IMR-90 (cell line): ENCODE measurements at regions not wholly inside any gene's neighbourhood (a gene's known extent, or its start where the extent isn't known, plus 50 kb on each side); places are given as distances from the start of the nearest gene placed in this dataset.
"Not testable (repeated sequence)": the region's sequence is repeated elsewhere in the genome, so short reads cannot be mapped to it uniquely, and the experiment has no call there.

ENCODE experiments used
- ATAC-seq: fragments of 200-7000 bp; cut with Tn5 transposase; 2 replicates; pipeline ENCODE4 v1.9.1; 2020; ENCODE audit warnings: low read depth, mild to moderate bottlenecking, moderate library complexity
- BruUV-seq: library from RNA; stranded (reverse); fragments of 400-500 nt; replicated peaks from 2 replicates; lab custom pipeline; 2021; lab: Mats Ljungman, UMichigan
- CTCF ChIA-PET: fragments of 300-600 bp; formaldehyde crosslinking; extraction: SDS; loops from one replicate; lab custom pipeline; 2021; ENCODE audit warnings: antibody characterized with exemption; lab: Yijun Ruan, JAX
- POLR2A ChIA-PET: fragments of 300-600 bp; sonication (Branson Sonifier 250); formaldehyde crosslinking; loops from one replicate; lab custom pipeline; 2022; ENCODE audit warnings: antibody characterized with exemption; ENCODE audit not compliant: unreplicated experiment; lab: Charles Lee
- DNase-seq: peaks from one replicate; pipeline ENCODE4 v3.0.0; 2013
- H2AFZ ChIP-seq: replicated peaks from 2 replicates; pipeline ENCODE3; 2013; ENCODE audit warnings: low read length, mild to moderate bottlenecking; ENCODE audit not compliant: poor library complexity
- H2AK5ac ChIP-seq: 2 replicates; pipeline ENCODE4 v1.6.1; 2013; ENCODE audit warnings: low read depth, low read length, inconsistent platforms
- H2AK9ac ChIP-seq: replicated peaks from 2 replicates; pipeline ENCODE3; 2013; ENCODE audit warnings: mild to moderate bottlenecking, low read depth, low read length, moderate library complexity; ENCODE audit not compliant: poor library complexity
- H2BK120ac ChIP-seq: 2 replicates; pipeline ENCODE4 v1.6.1; 2013; ENCODE audit warnings: low read depth, low read length, inconsistent platforms
- H2BK15ac ChIP-seq: 3 replicates; pipeline ENCODE4 v1.6.1; 2013; ENCODE audit warnings: low read depth, low read length, inconsistent platforms
- H2BK20ac ChIP-seq: 2 replicates; pipeline ENCODE4 v1.6.1; 2013; ENCODE audit warnings: low read depth, mild to moderate bottlenecking, inconsistent platforms, low read length, moderate library complexity
- H2BK5ac ChIP-seq: 2 replicates; pipeline ENCODE4 v1.6.1; 2013; ENCODE audit warnings: mild to moderate bottlenecking, low read depth, low read length, inconsistent platforms; ENCODE audit not compliant: poor library complexity, severe bottlenecking
- H3K14ac ChIP-seq: replicated peaks from 2 replicates; pipeline ENCODE4 v1.6.1; 2013; ENCODE audit warnings: low read depth, low read length, inconsistent platforms
- H3K18ac ChIP-seq: 2 replicates; pipeline ENCODE4 v1.6.1; 2013; ENCODE audit warnings: low read depth, low read length, control low read depth
- H3K23ac ChIP-seq: 2 replicates; pipeline ENCODE4 v1.6.1; 2013; ENCODE audit warnings: low read depth, low read length, inconsistent platforms
- H3K27ac ChIP-seq: 2 replicates; pipeline ENCODE4 v1.5.1; 2013; ENCODE audit warnings: mild to moderate bottlenecking, control low read depth, low read length; ENCODE audit not compliant: insufficient read depth
- H3K27me3 ChIP-seq: 2 replicates; pipeline ENCODE4 v1.6.1; 2013; ENCODE audit warnings: low read length; ENCODE audit not compliant: control insufficient read depth, insufficient read depth
- H3K36me3 ChIP-seq: 2 replicates; pipeline ENCODE4 v1.6.1; 2013; ENCODE audit warnings: low read length, mixed read lengths; ENCODE audit not compliant: control insufficient read depth, insufficient read depth
- H3K4ac ChIP-seq: 2 replicates; pipeline ENCODE4 v1.6.1; 2013; ENCODE audit warnings: low read depth, low read length, inconsistent platforms
- H3K4me1 ChIP-seq: 2 replicates; pipeline ENCODE4 v1.6.1; 2013; ENCODE audit warnings: low read length, mixed read lengths; ENCODE audit not compliant: control insufficient read depth, insufficient read depth
- H3K4me2 ChIP-seq: 2 replicates; pipeline ENCODE4 v1.6.1; 2013; ENCODE audit warnings: low read depth, mild to moderate bottlenecking, control low read depth, low read length, moderate library complexity
- H3K4me3 ChIP-seq: 2 replicates; pipeline ENCODE4 v1.5.1; 2013; ENCODE audit warnings: low read depth, mild to moderate bottlenecking, control low read depth, low read length, moderate library complexity; ENCODE audit not compliant: insufficient read depth
- H3K56ac ChIP-seq: 2 replicates; pipeline ENCODE4 v1.6.1; 2013; ENCODE audit warnings: low read length, inconsistent platforms; ENCODE audit not compliant: insufficient read depth; ENCODE audit errors: extremely low read depth
- H3K79me1 ChIP-seq, 2 experiments: 2 replicates each; pipeline ENCODE4 v1.6.1; 2013; ENCODE audit warnings: low read length in 2 of 2, inconsistent platforms in 1 of 2, low read depth in 1 of 2
- H3K9ac ChIP-seq: 2 replicates; pipeline ENCODE4 v1.6.1; 2013; ENCODE audit warnings: low read depth, low read length, control low read depth
- H3K9me1 ChIP-seq: 2 replicates; pipeline ENCODE4 v1.6.1; 2013; ENCODE audit warnings: low read length, inconsistent platforms; ENCODE audit not compliant: insufficient read depth
- H3K9me3 ChIP-seq: 2 replicates; pipeline ENCODE4 v1.6.1; 2013; ENCODE audit warnings: low read length; ENCODE audit not compliant: control insufficient read depth, insufficient read depth
- H4K20me1 ChIP-seq: 2 replicates; pipeline ENCODE4 v1.6.1; 2013; ENCODE audit warnings: low read length, inconsistent platforms; ENCODE audit not compliant: insufficient read depth
- H4K5ac ChIP-seq: 2 replicates; pipeline ENCODE4 v1.6.1; 2013; ENCODE audit warnings: mild to moderate bottlenecking, low read depth, low read length, control low read depth
- H4K8ac ChIP-seq, 2 experiments: 2 replicates each; pipeline ENCODE4 v1.6.1; 2013; ENCODE audit warnings: low read depth in 2 of 2, low read length in 2 of 2, control low read depth in 1 of 2, inconsistent platforms in 1 of 2
- H4K91ac ChIP-seq: 2 replicates; pipeline ENCODE4 v1.6.1; 2013; ENCODE audit warnings: low read depth, low read length, inconsistent platforms; ENCODE audit not compliant: insufficient read depth
- dilution Hi-C: fragments of 300-500 bp; cut with HindIII; formaldehyde crosslinking; loops from one replicate; pipeline ENCODE4 v1.14.3; 2018; ENCODE audit warnings: low sequenced_read_pairs; ENCODE audit not compliant: unreplicated experiment
- in situ Hi-C: fragments of 300-500 bp; cut with MboI; formaldehyde crosslinking; loops from 3 replicates; pipeline ENCODE4 v1.14.3; 2019; ENCODE audit warnings: low sequenced_read_pairs, inconsistent platforms, mixed read lengths
- intact Hi-C: fragments of 100-400 bp; cut with micrococcal nuclease; formaldehyde crosslinking; loops from 2 replicates; pipeline ENCODE4 v1.10.0; 2022

- H3K27me3 ChIP-seq, H2BK5ac ChIP-seq, H3K9me1 ChIP-seq, H3K79me1 ChIP-seq, dilution Hi-C loops, H2BK120ac ChIP-seq, H3K36me3 ChIP-seq, H3K23ac ChIP-seq, H3K4me3 ChIP-seq, H2AFZ ChIP-seq, H2BK20ac ChIP-seq, H3K4me2 ChIP-seq, H3K27ac ChIP-seq, H4K20me1 ChIP-seq, CTCF ChIA-PET, H2BK15ac ChIP-seq, DNase-seq, in situ Hi-C loops, H4K5ac ChIP-seq, H2AK9ac ChIP-seq, H3K14ac ChIP-seq, POLR2A ChIA-PET, ATAC-seq, H3K4ac ChIP-seq, intact Hi-C loops, H3K9ac ChIP-seq, H4K8ac ChIP-seq, H3K56ac ChIP-seq, BruUV-seq, H3K4me1 ChIP-seq, H3K9me3 ChIP-seq, H4K91ac ChIP-seq, H3K18ac ChIP-seq, H2AK5ac ChIP-seq: not testable (repeated sequence)
Observed at GRCh38 chr5:112509097-112509496, 90.0 kb upstream of the EPB41L4A start.
